NCI-H1092 (cell line): ENCODE measurements at regions not wholly inside any gene's neighbourhood (a gene's known extent, or its start where the extent isn't known, plus 50 kb on each side); places are given as distances from the start of the nearest gene placed in this dataset.
A peak's percentile ranks its signal among the peaks of the same experiment; 100 is the strongest.
"Not testable (repeated sequence)": the region's sequence is repeated elsewhere in the genome, so short reads cannot be mapped to it uniquely, and the experiment has no call there.

Experiments
- DNase-seq: peaks from one replicate; lab custom pipeline; 2025; lab: John Stamatoyannopoulos, UW

DNA sequence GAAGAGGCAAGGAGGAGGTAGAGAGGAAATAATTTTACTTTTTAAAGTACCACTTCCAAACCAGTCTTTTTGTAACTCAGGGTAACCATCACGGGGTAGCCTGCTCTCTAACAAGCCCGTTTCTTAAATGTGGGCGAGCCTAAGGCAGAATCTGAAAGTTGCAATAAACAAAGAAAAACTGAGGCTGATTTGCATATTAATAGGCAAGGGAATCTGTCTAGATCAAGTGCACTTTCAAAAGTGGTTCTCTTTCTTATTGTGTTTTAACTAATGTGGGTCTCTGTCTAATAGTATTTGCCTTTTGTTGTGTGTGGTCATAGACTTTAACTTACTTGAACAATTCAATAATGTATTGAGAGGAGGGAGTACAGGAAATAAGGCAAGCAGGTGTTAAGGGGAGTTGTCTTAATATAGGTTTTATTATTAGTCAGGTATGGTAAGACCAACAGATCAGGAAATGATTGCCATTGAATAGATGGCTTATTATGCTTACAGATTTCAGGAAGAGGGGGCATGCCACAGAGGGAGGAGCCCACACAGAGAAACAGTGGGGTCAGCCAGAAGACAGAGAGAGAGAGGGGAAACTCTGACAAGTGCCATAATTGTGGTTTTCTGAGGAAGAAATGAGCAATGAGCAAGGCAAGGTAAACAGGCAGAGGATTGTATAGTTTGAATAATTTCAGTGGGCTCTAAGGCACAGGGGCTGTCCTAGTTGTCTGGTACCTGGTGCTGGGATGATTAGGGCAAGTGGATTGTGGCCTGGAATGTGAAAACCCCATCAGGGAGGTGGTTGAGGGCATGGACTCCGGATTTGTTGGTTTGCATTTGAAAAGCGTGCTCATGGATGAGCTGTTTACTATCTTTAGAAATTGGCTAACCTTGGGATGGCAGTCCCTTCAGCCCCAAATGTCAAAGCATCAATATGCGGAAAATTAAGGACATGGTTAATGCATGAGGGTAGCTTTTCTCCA, 237.2 kb downstream of the TOX3 start:
- DNase-seq: no peak

DNA sequence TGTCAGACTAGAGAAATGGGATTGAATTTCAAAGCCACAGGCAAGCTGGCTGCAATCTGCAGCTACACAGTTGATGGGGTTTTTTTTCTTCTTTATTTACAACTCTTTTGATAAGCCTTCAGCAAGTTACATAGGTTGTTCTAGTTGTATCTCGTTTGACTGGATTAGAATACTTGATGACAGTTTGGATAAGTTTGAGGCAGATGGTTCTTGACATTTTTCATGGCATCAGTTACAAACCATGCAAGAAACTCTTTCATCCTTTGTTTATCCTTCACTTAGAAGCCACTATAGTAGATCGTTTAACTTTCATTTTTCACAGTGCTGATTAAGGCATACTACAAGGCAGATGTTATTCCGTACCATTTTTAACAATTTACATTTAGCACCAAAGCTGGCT, 238.9 kb downstream of the TOX3 start:
- DNase-seq: no peak

DNA sequence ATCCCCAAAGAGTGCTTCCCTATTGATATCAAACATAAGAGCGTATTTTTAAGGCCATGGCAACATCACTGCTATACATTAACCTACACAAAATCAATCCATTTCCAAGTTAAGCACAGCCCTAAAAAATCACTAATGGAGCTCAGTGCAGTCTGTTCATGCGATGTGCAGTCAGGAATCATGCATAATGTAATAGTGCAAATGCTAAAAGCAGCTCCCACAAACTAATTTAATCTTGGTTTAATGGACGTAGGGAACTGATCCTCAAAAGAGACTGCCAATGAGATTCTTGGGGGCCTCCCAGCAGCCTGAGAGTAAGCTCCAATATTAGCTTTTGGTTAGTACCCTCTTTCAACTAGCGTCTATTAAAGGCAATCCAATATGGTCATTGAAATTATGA, 245.9 kb downstream of the TOX3 start:
- DNase-seq: no peak

DNA sequence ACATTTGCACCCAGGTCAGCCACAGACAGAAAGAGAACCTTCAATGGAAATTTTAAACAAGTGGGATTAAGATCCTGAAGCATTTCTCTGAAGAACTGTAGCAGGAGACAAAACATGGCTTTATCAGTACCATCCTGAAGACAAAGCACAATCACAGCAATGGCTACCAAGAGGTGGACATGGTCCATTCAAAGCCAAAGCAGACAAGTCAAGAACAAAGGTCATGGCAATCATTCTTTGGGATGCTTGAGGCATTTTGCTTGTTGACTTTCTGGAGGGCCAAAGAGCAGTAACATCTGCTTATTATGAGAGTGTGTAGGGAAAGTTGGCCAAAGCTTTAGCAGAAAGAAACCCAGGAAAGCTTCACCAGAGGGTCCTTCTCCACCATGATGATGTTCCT, 248.2 kb downstream of the TOX3 start:
- no peak for DNase-seq

DNA sequence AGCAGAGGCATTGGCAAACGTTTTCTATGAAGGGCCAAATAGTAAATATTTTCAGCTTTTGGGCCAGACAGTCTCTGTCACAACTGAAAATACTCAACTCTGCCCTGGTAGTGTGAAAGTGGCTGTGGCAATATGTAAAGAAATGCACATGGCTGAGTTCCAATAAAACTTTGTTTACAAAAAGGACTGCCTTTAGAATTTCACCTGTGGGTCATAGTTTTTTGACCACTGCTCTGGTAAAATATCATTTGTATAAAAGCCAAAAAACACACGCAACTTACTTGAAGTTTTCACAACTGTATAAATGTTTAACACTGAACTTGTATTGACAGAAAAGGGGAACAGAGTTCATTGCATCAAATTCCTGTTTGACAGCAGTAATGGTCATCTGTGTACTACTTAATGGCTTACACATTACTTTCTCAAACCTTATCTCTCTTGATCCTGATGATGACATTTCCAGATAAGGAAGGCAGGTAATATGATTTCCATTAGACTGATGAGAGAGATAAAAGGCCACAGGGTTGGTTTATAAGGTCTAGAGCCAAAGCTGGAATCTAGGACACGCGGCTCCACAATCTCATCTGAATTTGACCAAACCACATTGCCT, 250.1 kb downstream of the TOX3 start:
- not testable (repeated sequence) for DNase-seq

DNA sequence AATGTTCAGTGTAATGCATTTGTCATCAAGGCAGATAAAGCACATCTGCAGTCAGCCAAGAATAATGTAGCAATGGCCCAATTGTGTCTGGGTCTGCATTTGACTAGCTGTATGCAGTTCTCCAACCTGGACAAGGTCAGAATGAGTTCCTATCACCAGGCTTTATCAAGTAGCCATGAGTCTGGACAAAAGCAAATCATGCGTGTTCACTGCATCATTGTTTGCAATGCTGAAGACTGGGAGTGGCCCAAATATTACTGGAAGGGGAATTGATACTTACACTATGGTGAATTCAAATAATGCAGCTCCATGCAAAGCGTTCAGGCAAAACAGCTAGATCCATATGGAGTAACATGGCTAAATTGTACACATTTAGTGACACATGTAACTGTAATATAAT, 250.9 kb downstream of the TOX3 start:
- no peak for DNase-seq

DNA sequence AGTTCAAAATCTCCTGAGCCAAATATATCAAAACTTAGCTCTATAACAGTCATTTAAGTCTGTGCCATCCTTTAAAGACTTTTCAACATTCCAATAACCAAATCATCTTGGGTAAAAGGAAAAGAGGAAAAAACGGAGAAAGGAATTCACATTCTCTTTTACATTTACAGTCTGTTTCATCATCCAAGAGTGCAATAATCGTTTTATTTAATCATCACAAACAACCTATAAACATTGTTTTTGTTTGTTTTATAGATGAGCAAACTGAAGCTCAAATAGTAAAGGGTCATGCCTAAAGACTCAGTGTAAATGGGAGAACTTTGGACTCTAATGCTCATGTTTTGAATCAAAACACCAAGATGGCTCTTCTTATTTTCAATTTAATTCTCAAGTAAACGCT, 252.3 kb downstream of the TOX3 start:
- no peak for DNase-seq

DNA sequence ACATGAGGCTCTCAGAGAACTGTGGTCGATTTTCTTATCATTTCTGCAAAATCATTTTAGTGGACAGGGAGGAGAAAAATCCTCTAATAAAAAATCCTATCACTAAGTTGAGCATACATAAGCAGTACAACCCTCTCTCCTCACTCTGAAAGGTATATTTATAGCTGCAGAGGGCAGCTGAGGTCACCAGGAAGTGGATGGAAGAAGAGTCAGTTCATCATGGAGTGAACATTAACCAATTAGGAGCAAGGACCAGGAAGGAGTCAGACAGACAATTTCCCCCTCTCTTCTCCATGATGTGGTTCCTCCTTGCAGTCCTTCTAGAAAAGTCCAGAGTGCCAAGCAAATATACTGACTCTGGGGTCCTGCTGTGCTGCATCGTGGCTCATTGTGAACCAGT, 253.7 kb downstream of the TOX3 start:
- DNase-seq: no peak

DNA sequence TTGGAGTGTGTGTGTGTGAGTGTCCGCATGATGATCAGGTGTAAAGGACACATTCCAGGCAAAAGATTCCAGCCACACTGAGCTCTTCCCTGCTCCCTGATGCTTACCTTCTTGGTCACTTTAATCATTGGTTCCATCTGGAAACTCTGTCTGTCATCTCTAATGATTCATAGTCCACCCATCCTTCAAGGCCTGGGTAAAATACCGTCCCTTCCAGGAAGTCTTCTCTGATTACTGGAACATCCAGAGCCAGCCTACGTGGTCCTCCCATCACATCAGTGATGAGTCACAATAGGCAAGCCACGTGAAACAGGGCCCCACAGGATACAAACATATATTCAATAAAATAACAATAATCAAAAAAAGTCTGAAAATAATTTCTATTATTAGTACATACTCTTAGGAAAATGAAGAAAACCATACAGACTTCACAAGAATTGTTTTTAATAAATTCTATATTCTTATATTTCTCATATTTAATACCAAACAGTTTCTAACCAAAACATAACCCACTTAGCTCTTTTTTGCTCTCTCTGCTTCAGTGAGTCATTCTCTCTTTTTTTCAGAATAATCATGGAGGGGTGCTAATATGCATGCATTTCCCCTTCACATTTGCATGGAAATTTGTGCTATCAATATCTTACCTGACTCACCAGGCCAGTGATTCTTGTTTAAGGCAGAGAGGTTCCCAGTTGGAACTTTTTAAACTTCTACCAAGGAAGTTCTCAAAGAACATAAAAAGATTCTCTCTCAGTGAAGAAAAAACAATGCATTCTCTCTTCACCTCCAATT, 263.2 kb downstream of the TOX3 start:
- no peak for DNase-seq

DNA sequence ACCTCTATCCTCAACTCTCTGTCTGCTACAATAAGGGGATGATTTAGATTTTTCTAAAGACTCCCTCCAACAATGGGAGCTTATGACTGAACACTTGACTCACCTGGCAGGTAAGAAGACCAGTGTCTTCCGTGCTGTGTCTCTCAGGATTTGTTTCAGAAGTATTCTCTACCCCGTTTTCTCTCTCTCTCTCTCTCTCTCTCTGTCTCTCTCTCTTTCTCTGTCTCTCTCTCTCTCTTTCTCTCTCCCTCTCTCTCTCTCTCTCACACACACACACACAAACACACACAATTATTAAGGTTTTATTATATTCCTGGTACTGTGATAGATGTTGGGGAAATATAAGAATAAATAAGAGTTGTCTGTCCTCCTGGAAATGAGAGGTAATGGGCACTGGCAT, 263.9 kb downstream of the TOX3 start:
- DNase-seq: no peak

DNA sequence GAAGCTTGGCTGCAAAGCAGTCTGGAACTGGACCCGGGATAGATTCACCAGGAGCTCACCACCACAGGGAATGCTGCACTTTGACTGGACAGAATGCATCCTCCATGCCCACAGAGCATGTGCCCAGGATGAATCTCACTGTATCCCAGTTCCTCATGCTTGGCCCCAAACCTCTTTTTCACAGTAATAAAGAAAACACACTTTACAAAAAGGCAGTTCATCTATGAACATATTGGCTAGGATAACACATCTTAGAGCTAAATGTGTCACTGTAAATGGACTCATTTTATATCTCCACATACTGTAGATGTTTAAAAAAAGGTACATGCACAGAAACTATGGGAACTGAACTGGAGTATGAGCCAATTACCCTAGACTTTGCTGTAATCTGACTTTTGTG, 266.9 kb downstream of the TOX3 start:
- DNase-seq: no peak

DNA sequence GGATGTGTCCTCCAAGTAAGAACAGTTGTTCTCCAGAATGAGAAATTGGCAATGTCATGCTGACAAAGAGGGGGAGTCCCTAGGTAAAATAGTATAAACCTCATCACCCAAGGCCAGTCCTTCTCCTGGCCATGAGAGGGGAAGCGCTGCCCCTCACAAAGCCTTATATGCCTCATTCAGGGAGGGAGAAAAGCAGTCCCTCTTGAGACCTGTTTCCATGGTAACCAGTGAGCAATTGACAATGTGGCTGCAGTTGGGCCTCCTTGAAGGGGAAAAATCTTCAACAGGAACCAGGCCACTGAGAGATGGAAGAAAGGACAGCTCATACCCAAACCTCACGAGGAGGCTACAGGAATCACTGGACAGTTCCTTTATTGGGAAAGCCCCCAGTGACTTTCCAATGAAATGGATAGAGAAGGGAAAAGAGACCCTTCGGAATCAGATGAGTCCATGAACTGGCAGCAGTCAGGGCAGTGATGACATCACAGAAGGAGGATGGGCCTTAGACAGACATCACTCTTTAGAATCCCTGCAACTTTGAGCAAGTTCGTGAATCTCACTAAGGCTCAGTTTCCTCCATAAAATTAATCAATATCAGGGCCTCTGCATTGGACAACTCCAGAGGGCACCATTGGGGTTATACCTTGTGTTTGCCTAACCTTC, 275.7 kb downstream of the TOX3 start:
- peak; percentile 14 for DNase-seq

DNA sequence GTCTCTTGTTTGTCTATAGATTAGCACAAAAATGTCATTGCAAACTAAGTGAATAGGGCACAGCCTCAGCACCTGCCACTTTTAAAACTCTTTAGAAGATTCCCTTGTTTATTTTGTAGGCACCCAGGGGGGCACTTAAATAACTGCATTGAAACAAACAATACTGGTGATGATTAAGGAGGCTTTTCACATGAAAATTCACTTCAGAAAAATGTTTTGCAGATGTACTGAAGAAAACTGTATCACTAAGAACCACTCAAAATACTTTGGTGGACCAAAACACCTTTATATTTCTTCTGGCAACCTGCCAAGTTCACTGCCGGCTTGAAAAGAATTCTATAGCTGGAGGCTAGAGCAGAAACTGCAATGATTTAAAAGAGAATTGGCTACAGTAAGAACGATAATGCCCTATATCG, 281.5 kb downstream of the TOX3 start:
- peak; percentile 85 for DNase-seq

DNA sequence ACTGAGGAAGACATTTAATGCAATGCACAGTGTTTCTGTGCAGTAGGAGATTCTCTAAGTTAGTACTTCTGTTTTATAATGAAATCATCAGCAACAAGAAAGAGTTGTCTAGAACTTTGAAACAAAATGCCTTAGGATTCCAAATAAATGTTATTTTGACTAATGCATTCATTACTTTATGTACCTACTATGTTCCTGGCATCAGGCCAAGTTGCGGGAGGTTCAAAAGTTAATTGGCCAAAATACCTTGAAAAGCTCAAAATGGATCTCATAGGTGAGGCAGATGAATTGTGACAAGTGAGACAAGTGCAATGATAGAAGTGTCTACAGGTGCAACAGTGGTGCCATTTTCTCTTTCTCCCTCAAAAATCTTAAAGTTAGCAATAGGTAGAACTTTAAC, 289.4 kb downstream of the TOX3 start:
- DNase-seq: no peak

DNA sequence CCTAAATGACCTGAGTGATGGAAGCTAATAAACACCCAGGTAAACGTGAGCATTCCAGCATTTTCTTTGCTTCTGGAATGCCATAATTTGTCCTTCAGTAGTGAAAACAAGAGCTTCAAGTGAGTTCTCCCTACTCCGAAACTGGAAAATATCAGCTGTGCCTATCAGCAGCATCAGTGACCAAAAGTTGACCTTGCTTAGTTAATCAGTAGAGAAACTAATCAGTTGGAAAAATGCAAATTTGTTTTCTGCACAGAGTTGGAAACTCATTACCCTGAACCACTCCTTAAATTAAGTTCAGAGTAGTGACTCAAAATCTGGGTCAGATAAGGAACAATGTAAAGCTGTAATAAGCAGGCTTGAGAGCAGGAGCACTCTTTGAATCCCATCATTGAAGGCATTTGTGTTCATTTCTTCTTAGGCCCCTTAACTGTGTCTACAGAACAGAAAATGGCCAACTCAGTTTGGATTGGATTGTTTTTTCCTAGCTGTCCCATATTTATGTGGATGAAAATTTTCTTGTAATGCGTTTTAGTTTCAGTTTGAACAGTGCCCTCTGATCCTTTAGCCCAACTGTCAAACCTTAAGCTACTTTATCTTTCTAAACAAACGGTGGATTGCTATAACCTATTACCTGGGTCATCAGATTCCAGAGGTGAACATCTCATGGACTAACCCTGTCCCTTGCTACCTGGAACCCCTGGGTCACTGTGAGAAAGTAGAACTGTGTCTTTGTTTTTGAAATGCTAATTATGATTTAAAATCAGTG, 290.4 kb downstream of the TOX3 start:
- DNase-seq: no peak

DNA sequence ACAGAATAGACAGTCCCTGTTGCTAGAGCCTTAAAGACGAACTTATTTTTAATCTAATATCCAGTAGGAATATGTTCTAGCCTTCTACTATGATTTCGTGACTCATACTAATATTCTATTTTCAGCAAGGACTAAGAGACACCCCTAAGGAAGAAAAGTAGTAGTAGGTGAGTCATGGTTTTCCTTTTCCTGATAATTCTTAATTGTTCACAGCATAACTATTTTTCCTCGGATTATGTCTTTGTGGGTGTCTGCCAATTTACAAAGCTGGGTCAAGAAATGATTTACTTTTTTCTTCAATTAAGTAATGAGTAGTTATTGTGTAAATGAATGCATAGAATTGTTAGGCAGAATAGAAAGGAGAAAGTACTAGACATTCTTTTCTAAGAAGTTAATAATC, 292.2 kb downstream of the TOX3 start:
- DNase-seq: no peak

DNA sequence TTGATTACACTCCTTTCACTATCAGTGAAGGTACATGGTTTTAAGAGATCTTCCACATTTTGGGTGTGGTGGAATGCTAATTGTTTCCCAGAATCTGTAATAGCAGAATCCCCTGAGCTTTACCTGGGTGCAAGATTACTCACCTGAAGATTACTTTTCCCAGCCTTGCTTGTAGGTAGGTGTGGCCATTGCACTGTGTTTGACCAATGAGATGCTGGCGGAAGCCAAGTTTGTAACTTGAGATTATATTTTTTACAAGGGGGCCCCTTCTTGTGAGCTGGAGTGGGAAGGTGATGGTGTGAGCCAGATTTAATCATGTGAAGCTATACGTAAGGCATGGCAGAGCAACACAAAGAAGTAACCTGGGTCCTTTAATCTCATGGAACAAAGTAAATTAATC, 294.3 kb downstream of the TOX3 start:
- no peak for DNase-seq

DNA sequence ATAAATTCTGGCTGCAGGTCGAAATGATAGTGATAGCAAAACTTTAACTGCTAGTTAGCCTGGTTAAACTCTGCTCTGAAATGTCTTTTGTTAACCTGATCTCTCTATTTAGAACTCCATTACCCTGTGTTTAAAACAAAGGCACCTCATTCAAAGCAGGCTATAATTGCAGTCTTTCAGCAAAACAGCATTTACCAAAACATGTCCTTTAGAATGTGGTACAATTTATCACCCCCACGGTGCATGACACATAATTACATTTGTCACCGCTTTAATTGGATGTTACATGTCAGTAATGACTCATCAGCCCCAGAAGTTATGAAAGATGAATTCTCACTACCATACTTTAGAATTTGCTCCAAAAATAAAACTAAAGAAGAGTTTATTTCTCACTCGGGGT, 295.4 kb downstream of the TOX3 start:
- no peak for DNase-seq

DNA sequence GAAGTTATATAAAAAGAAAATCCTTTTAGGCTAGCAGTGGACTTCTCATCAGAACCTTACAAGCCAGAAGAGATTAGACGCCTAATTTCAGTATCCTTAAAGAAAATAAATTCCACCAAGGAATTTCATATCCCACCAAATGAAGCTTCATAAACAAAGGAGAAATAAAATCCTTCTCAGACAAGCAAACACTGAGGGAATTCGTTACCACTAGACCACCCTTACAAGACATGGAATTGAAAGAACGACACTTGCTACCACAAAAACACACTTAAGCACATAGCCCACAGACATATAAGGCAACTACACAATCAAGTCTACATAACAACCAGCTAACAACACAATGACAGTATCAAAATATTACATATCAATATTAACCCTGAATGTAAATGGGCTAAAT, 299.2 kb downstream of the TOX3 start:
- no peak for DNase-seq

DNA sequence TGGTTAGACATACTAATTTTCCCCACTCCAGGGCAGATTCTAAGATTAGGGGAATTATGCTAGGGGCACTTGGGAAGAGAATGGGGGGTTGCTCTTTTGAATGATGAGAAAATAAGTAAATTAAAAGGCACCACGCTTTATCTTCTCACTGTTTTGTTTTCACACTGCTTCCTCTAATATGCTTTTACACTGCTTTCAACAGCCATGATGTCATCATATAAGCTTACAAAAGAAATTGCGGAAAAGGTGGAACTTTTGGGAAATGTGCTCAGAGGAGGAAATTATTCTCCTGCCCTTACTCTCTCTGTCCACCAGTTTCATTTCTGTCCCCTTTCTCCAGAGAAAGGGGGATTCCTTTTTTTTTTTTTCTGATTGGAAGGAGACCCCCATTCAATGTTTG, 308.2 kb downstream of the TOX3 start:
- no peak for DNase-seq

DNA sequence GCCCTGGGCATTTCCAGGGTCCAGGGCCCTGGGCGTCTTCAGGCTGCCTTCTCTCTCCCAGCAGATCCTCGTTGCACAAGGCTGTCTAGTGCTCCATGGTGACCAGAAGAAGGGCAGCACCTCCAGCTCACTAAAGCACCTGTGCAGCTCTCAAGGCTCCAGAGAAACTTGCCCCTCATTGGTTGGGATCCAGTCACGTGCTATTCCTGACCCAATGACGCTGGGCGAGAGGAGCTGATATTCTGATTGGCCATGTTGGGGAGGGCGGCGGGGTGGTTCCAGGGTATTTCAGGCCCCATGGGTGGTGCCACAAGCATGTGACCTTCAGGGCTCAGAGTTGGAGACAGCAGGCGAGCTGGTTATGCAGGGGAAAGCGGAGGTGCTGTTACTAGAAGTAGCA, 309.1 kb downstream of the TOX3 start:
- no peak for DNase-seq

DNA sequence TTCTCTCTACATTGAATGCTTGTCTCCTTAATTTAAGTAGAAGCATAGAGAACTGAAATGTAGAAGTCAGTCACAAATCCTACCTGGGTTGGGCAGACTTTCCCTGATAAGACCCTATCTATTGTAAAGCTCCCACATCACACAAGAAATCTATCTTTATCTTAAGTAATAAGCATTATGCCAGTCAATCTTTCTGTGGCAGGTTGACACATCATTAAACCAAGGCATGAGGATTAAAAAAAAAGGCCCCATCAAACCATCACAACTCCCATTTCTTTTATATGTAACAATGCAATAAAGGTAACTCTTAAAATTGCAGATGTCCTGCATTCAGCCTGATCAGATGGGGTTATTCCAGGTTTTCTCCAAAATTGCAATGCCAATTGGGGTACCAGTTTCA, 311.8 kb downstream of the TOX3 start:
- DNase-seq: no peak
